NCI-H1694 treated with DMSO at 0.1 percent for 48 hours (cell line): ENCODE measurements at regions not wholly inside any gene's neighbourhood (a gene's known extent, or its start where the extent isn't known, plus 50 kb on each side); places are given as distances from the start of the nearest gene placed in this dataset.
"Not testable (repeated sequence)": the region's sequence is repeated elsewhere in the genome, so short reads cannot be mapped to it uniquely, and the experiment has no call there.

Experiments
- DNase-seq: peaks from one replicate; lab custom pipeline; 2025; lab: John Stamatoyannopoulos, UW

GRCh38 chr13:80955501-80955900, 614.6 kb upstream of the SPRY2 start:
- DNase-seq, result no peak

GRCh38 chr13:80952158-80952557, 611.2 kb upstream of the SPRY2 start:
- no peak for DNase-seq

GRCh38 chr13:80946008-80946802, 605.3 kb upstream of the SPRY2 start:
- no peak for DNase-seq

- no peak for DNase-seq
Observed at GRCh38 chr13:80945328-80945727, 604.4 kb upstream of the SPRY2 start.

GRCh38 chr13:80939581-80939980, 598.7 kb upstream of the SPRY2 start:
- DNase-seq, result no peak

GRCh38 chr13:80931766-80932165, 590.8 kb upstream of the SPRY2 start:
- DNase-seq, result no peak

- DNase-seq, result no peak
Observed at GRCh38 chr13:80931118-80931517, 590.2 kb upstream of the SPRY2 start.

- DNase-seq, result no peak
Observed at GRCh38 chr13:80928241-80928640, 587.3 kb upstream of the SPRY2 start.

GRCh38 chr13:80926024-80926423, 585.1 kb upstream of the SPRY2 start:
- not testable (repeated sequence) for DNase-seq

GRCh38 chr13:80924596-80924995, 583.7 kb upstream of the SPRY2 start:
- no peak for DNase-seq

- peak; percentile 28 for DNase-seq
Observed at GRCh38 chr13:80923907-80924306, 583.0 kb upstream of the SPRY2 start.

GRCh38 chr13:80921971-80922370, 581.0 kb upstream of the SPRY2 start:
- no peak for DNase-seq

GRCh38 chr13:80921541-80921940, 580.6 kb upstream of the SPRY2 start:
- no peak for DNase-seq

- no peak for DNase-seq
Observed at GRCh38 chr13:80906860-80907259, 565.9 kb upstream of the SPRY2 start.

GRCh38 chr13:80904386-80904785, 563.5 kb upstream of the SPRY2 start:
- no peak for DNase-seq

- DNase-seq, result no peak
Observed at GRCh38 chr13:80903911-80904310, 563.0 kb upstream of the SPRY2 start.

GRCh38 chr13:80901530-80901929, 560.6 kb upstream of the SPRY2 start:
- no peak for DNase-seq

GRCh38 chr13:80901111-80901510, 560.2 kb upstream of the SPRY2 start:
- DNase-seq, result no peak

GRCh38 chr13:80900561-80900960, 559.6 kb upstream of the SPRY2 start:
- DNase-seq, result no peak

GRCh38 chr13:80897641-80898040, 556.7 kb upstream of the SPRY2 start:
- not testable (repeated sequence) for DNase-seq

- no peak for DNase-seq
Observed at GRCh38 chr13:80894917-80895316, 554.0 kb upstream of the SPRY2 start.

- DNase-seq, result no peak
Observed at GRCh38 chr13:80889829-80890228, 548.9 kb upstream of the SPRY2 start.

GRCh38 chr13:80888390-80888789, 547.5 kb upstream of the SPRY2 start:
- DNase-seq, result no peak
